Stomach (tissue), 4 donors: ENCODE measurements at regions not wholly inside any gene's neighbourhood (a gene's known extent, or its start where the extent isn't known, plus 50 kb on each side); places are given as distances from the start of the nearest gene placed in this dataset.

Experiments
- CTCF ChIP-seq, 7 experiments: fragments of 450-650 bp in 4 of 7; fragments of 200-600 bp in 3 of 7; sonication (generic) in 3 of 7; IDR thresholded peaks; one replicate each; pipeline ENCODE4 v1.5.1; 2016 to 2019; ENCODE audit warnings: antibody characterized with exemption in 7 of 7, control low read depth in 2 of 7, mild to moderate bottlenecking in 1 of 7
- POLR2A ChIP-seq, 4 donors: fragments of 450-650 bp; IDR thresholded peaks; one replicate each; pipeline ENCODE4 v1.6.1; 2016; ENCODE audit warnings: antibody characterized with exemption in 4 of 4, control low read depth in 2 of 4, mild to moderate bottlenecking in 1 of 4, moderate library complexity in 1 of 4
- POLR2AphosphoS5 ChIP-seq, 3 donors: sonication (generic); formaldehyde crosslinking; IDR thresholded peaks; one replicate each; pipeline ENCODE4 v1.6.1; 2016; ENCODE audit warnings: antibody characterized with exemption in 3 of 3

GRCh38 chr2:151181524-151181923 is 80.1 kb downstream of the RBM43 start:
- TF ChIP-seq CTCF (IDR thresholded peaks at IDR 0.05) (no peak), POLR2A (IDR thresholded peaks at IDR 0.05) (no peak), POLR2AphosphoS5 (IDR thresholded peaks at IDR 0.05) (no peak)
